ENCODE measurements at regions not wholly inside any gene's neighbourhood (a gene's known extent, or its start where the extent isn't known, plus 50 kb on each side); places are given as distances from the start of the nearest gene placed in this dataset.
A peak's percentile ranks its signal among the peaks of the same experiment; 100 is the strongest.
"Not testable (repeated sequence)": the region's sequence is repeated elsewhere in the genome, so short reads cannot be mapped to it uniquely, and the experiment has no call there.

- Histone ChIP-seq H3K27me3 (ENCODE audit: control insufficient read depth in 1 of 2, insufficient read depth in 2 of 2, low read length in 1 of 2) (no peaks in the 10 kb centered on the region), H3K4me3 (ENCODE audit: low read length in 2 of 2) (no peak overlapping the region), H3K36me3 (ENCODE audit: control insufficient read depth in 1 of 2, insufficient read depth in 2 of 2, low read length in 1 of 2) (no peaks in the 10 kb centered on the region), H3K27ac (ENCODE audit: low read depth in 1 of 2, low read length in 2 of 2) (no peak overlapping the region), H3K4me1 (ENCODE audit: control insufficient read depth in 1 of 2, insufficient read depth in 2 of 2, low read length in 2 of 2) (no peaks in the 10 kb centered on the region), H3K9me3 (ENCODE audit: control insufficient read depth, low read length) (no peaks in the 10 kb centered on the region)
- intact Hi-C loops (cut with DNase I): no loop called here
- ATAC-seq (ENCODE audit: low FRiP score) (no peak), DNase-seq (no peak)
- 89% methylated on average over 4 of the region's 4 CpGs for WGBS, 2 donors
Observed at GRCh38 chr1:78297836-78298235, 192.9 kb upstream of the PTGFR start.

GRCh38 chr1:78298349-78298748 is 192.4 kb upstream of the PTGFR start:
- ATAC-seq (ENCODE audit: low FRiP score) (no peak), DNase-seq (no peak)
- no peaks in the 10 kb centered on the region for H3K4me1 ChIP-seq (ENCODE audit: control insufficient read depth in 1 of 2, insufficient read depth in 2 of 2, low read length in 2 of 2)
- WGBS, 2 donors: 58 to 71% methylated on average over 3 of the region's 3 CpGs
- H3K27ac ChIP-seq (ENCODE audit: low read depth in 1 of 2, low read length in 2 of 2): no peak overlapping the region
- H3K9me3 ChIP-seq (ENCODE audit: control insufficient read depth, low read length): no peaks in the 10 kb centered on the region
- H3K27me3 ChIP-seq (ENCODE audit: control insufficient read depth in 1 of 2, insufficient read depth in 2 of 2, low read length in 1 of 2): no peaks in the 10 kb centered on the region
- no peak overlapping the region for H3K4me3 ChIP-seq (ENCODE audit: low read length in 2 of 2)
- intact Hi-C loops (cut with DNase I): no loop called here
- no peaks in the 10 kb centered on the region for H3K36me3 ChIP-seq (ENCODE audit: control insufficient read depth in 1 of 2, insufficient read depth in 2 of 2, low read length in 1 of 2)

- H3K27me3 ChIP-seq (ENCODE audit: control insufficient read depth in 1 of 2, insufficient read depth in 2 of 2, low read length in 1 of 2): no peaks in the 10 kb centered on the region
- ATAC-seq (ENCODE audit: low FRiP score) (no peak), DNase-seq (no peak)
- no peaks in the 10 kb centered on the region for H3K36me3 ChIP-seq (ENCODE audit: control insufficient read depth in 1 of 2, insufficient read depth in 2 of 2, low read length in 1 of 2)
- no peaks in the 10 kb centered on the region for H3K4me1 ChIP-seq (ENCODE audit: control insufficient read depth in 1 of 2, insufficient read depth in 2 of 2, low read length in 2 of 2)
- WGBS, 2 donors: 90 to 93% methylated on average over 5 of the region's 5 CpGs
- no peak overlapping the region for H3K27ac ChIP-seq (ENCODE audit: low read depth in 1 of 2, low read length in 2 of 2)
- no peak overlapping the region for H3K4me3 ChIP-seq (ENCODE audit: low read length in 2 of 2)
- intact Hi-C loops (cut with DNase I): no loop called here
- H3K9me3 ChIP-seq (ENCODE audit: control insufficient read depth, low read length): no peaks in the 10 kb centered on the region
Observed at GRCh38 chr1:78301141-78301540, 189.6 kb upstream of the PTGFR start.

- Histone ChIP-seq H3K4me3 (ENCODE audit: low read length in 2 of 2) (no peak overlapping the region), H3K36me3 (ENCODE audit: control insufficient read depth in 1 of 2, insufficient read depth in 2 of 2, low read length in 1 of 2) (no peaks in the 10 kb centered on the region), H3K27me3 (ENCODE audit: control insufficient read depth in 1 of 2, insufficient read depth in 2 of 2, low read length in 1 of 2) (no peaks in the 10 kb centered on the region), H3K27ac (ENCODE audit: low read depth in 1 of 2, low read length in 2 of 2) (no peak overlapping the region), H3K9me3 (ENCODE audit: control insufficient read depth, low read length) (no peaks in the 10 kb centered on the region), H3K4me1 (ENCODE audit: control insufficient read depth in 1 of 2, insufficient read depth in 2 of 2, low read length in 2 of 2) (no peaks in the 10 kb centered on the region)
- WGBS, 2 donors: 47 to 48% methylated on average over 2 of the region's 2 CpGs
- ATAC-seq (ENCODE audit: low FRiP score): peak; percentile 87
- DNase-seq: peak in 1 of 2 donors; percentile 59
- intact Hi-C loops (cut with DNase I): no loop called here
Observed at GRCh38 chr1:78303620-78304019, 187.2 kb upstream of the PTGFR start.

GRCh38 chr1:78304341-78304740 is 186.4 kb upstream of the PTGFR start:
- ATAC-seq (ENCODE audit: low FRiP score) (no peak), DNase-seq (no peak)
- Histone ChIP-seq H3K4me3 (ENCODE audit: low read length in 2 of 2) (no peak overlapping the region), H3K27me3 (ENCODE audit: control insufficient read depth in 1 of 2, insufficient read depth in 2 of 2, low read length in 1 of 2) (no peaks in the 10 kb centered on the region), H3K9me3 (ENCODE audit: control insufficient read depth, low read length) (no peaks in the 10 kb centered on the region), H3K27ac (ENCODE audit: low read depth in 1 of 2, low read length in 2 of 2) (no peak overlapping the region), H3K36me3 (ENCODE audit: control insufficient read depth in 1 of 2, insufficient read depth in 2 of 2, low read length in 1 of 2) (no peaks in the 10 kb centered on the region), H3K4me1 (ENCODE audit: control insufficient read depth in 1 of 2, insufficient read depth in 2 of 2, low read length in 2 of 2) (no peaks in the 10 kb centered on the region)
- 11 to 13% methylated on average over 1 of the region's 1 CpG for WGBS, 2 donors
- intact Hi-C loops (cut with DNase I): no loop called here

GRCh38 chr1:78304761-78305160 is 186.0 kb upstream of the PTGFR start:
- 79 to 82% methylated on average over 1 of the region's 1 CpG for whole genome bisulfite sequencing, 2 donors
- no peak overlapping the region for H3K4me3 ChIP-seq (ENCODE audit: low read length in 2 of 2)
- intact Hi-C loops (cut with DNase I): no loop called here

DNA sequence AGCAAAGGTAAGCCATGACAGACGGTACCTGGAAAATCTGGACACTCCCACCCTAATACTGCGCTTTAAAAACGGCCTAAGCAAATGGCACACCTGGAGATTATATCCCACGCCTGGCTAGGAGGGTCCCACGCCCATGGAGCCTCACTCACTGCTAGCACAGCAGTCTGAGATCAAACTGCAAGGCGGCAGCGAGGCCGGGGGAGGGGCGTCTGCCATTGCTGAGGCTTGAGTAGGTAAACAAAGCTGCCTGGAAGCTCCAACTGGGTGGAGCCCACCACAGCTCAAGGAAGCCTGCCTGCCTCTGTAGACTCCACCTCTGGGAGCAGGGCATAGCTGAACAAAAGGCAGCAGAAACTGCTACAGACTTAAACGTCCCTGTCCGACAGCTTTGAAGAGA is 180.5 kb upstream of the PTGFR start:
- H3K27me3 ChIP-seq (ENCODE audit: control insufficient read depth in 1 of 2, insufficient read depth in 2 of 2, low read length in 1 of 2); DNase-seq; H3K9me3 ChIP-seq (ENCODE audit: control insufficient read depth, low read length); ATAC-seq (ENCODE audit: low FRiP score); H3K4me3 ChIP-seq (ENCODE audit: low read length in 2 of 2); H3K4me1 ChIP-seq (ENCODE audit: control insufficient read depth in 1 of 2, insufficient read depth in 2 of 2, low read length in 2 of 2); H3K27ac ChIP-seq (ENCODE audit: low read depth in 1 of 2, low read length in 2 of 2); intact Hi-C loops (cut with DNase I); H3K36me3 ChIP-seq (ENCODE audit: control insufficient read depth in 1 of 2, insufficient read depth in 2 of 2, low read length in 1 of 2): not testable (repeated sequence)
- WGBS, 2 donors: 81% methylated on average over 11 of the region's 11 CpGs

More at GRCh38 chr1:78304761-78305160, 186.0 kb upstream of the PTGFR start:
- H3K9me3 ChIP-seq (ENCODE audit: control insufficient read depth, low read length): no peaks in the 10 kb centered on the region
- H3K36me3 ChIP-seq (ENCODE audit: control insufficient read depth in 1 of 2, insufficient read depth in 2 of 2, low read length in 1 of 2): no peaks in the 10 kb centered on the region
- H3K27ac ChIP-seq (ENCODE audit: low read depth in 1 of 2, low read length in 2 of 2): no peak overlapping the region
- DNase-seq (no peak), ATAC-seq (ENCODE audit: low FRiP score) (no peak)
- H3K27me3 ChIP-seq (ENCODE audit: control insufficient read depth in 1 of 2, insufficient read depth in 2 of 2, low read length in 1 of 2): no peaks in the 10 kb centered on the region
- no peaks in the 10 kb centered on the region for H3K4me1 ChIP-seq (ENCODE audit: control insufficient read depth in 1 of 2, insufficient read depth in 2 of 2, low read length in 2 of 2)

- H3K27ac ChIP-seq (ENCODE audit: low read depth in 1 of 2, low read length in 2 of 2): no peak overlapping the region
- no peaks in the 10 kb centered on the region for H3K4me1 ChIP-seq (ENCODE audit: control insufficient read depth in 1 of 2, insufficient read depth in 2 of 2, low read length in 2 of 2)
- WGBS, 2 donors: 0 to 27% methylated on average over 2 of the region's 2 CpGs
- DNase-seq (no peak), ATAC-seq (ENCODE audit: low FRiP score) (no peak)
- intact Hi-C loops (cut with DNase I): no loop called here
- H3K9me3 ChIP-seq (ENCODE audit: control insufficient read depth, low read length): no peaks in the 10 kb centered on the region
- no peaks in the 10 kb centered on the region for H3K27me3 ChIP-seq (ENCODE audit: control insufficient read depth in 1 of 2, insufficient read depth in 2 of 2, low read length in 1 of 2)
- no peak overlapping the region for H3K4me3 ChIP-seq (ENCODE audit: low read length in 2 of 2)
- H3K36me3 ChIP-seq (ENCODE audit: control insufficient read depth in 1 of 2, insufficient read depth in 2 of 2, low read length in 1 of 2): no peaks in the 10 kb centered on the region
Observed at GRCh38 chr1:78318011-78318410, 172.8 kb upstream of the PTGFR start.

- H3K27me3 ChIP-seq (ENCODE audit: control insufficient read depth in 1 of 2, insufficient read depth in 2 of 2, low read length in 1 of 2): no peaks in the 10 kb centered on the region
Observed at GRCh38 chr1:78319603-78320002, 171.2 kb upstream of the PTGFR start.

More at GRCh38 chr1:78319603-78320002, 171.2 kb upstream of the PTGFR start:
- H3K9me3 ChIP-seq (ENCODE audit: control insufficient read depth, low read length): no peaks in the 10 kb centered on the region
- ATAC-seq (ENCODE audit: low FRiP score) (peak; percentile 50), DNase-seq (no peak)
- no peaks in the 10 kb centered on the region for H3K36me3 ChIP-seq (ENCODE audit: control insufficient read depth in 1 of 2, insufficient read depth in 2 of 2, low read length in 1 of 2)
- H3K4me1 ChIP-seq (ENCODE audit: control insufficient read depth in 1 of 2, insufficient read depth in 2 of 2, low read length in 2 of 2): no peaks in the 10 kb centered on the region
- intact Hi-C loops (cut with DNase I): no loop called here
- H3K4me3 ChIP-seq (ENCODE audit: low read length in 2 of 2): no peak overlapping the region
- no peak overlapping the region for H3K27ac ChIP-seq (ENCODE audit: low read depth in 1 of 2, low read length in 2 of 2)
- WGBS, 2 donors: 63 to 67% methylated on average over 2 of the region's 2 CpGs
